ENCODE measurements at regions not wholly inside any gene's neighbourhood (a gene's known extent, or its start where the extent isn't known, plus 50 kb on each side); places are given as distances from the start of the nearest gene placed in this dataset.

GRCh38 chr5:158121678-158122077, 262.7 kb upstream of the CLINT1 start:
- peaks cover 13% of the 10 kb centered on the region for H3K27me3 Mint-ChIP-seq (ENCODE audit: low read depth)
- no peak overlapping the region for H3K4me3 Mint-ChIP-seq
- ATAC-seq (no peak), DNase-seq (ENCODE audit: low spot score) (no peak)
- ChIA-PET CTCF (interaction anchor here (0.6 to 1.0 kb wide), 3 partner anchors 46 to 335 kb away, joined by 3 to 6 read pairs (median 4); no protein-coding TSS in a partner anchor), POLR2A (no interaction called here)
- H3K36me3 Mint-ChIP-seq = no peaks in the 10 kb centered on the region
- no peak for TF ChIP-seq SOX15 (CRISPR knock-in tag; IDR thresholded peaks at IDR 0.05)
- TF ChIP-seq CREB1 (CRISPR knock-in tag; IDR thresholded peaks at IDR 0.05) = no peak
- TF ChIP-seq NFYB (CRISPR knock-in tag; conservative IDR thresholded peaks at IDR 0.05; ENCODE audit: low read depth) = no peak
- TF ChIP-seq, protein P1, sequence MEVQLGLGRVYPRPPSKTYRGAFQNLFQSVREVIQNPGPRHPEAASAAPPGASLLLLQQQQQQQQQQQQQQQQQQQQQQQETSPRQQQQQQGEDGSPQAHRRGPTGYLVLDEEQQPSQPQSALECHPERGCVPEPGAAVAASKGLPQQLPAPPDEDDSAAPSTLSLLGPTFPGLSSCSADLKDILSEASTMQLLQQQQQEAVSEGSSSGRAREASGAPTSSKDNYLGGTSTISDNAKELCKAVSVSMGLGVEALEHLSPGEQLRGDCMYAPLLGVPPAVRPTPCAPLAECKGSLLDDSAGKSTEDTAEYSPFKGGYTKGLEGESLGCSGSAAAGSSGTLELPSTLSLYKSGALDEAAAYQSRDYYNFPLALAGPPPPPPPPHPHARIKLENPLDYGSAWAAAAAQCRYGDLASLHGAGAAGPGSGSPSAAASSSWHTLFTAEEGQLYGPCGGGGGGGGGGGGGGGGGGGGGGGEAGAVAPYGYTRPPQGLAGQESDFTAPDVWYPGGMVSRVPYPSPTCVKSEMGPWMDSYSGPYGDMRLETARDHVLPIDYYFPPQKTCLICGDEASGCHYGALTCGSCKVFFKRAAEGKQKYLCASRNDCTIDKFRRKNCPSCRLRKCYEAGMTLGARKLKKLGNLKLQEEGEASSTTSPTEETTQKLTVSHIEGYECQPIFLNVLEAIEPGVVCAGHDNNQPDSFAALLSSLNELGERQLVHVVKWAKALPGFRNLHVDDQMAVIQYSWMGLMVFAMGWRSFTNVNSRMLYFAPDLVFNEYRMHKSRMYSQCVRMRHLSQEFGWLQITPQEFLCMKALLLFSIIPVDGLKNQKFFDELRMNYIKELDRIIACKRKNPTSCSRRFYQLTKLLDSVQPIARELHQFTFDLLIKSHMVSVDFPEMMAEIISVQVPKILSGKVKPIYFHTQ (CRISPR knock-in tag; IDR thresholded peaks at IDR 0.05) = no peak
- no peak for TF ChIP-seq ESRRA (CRISPR knock-in tag; IDR thresholded peaks at IDR 0.05; ENCODE audit: borderline replicate concordance)
- no peak for TF ChIP-seq ZNF317 (CRISPR knock-in tag; IDR thresholded peaks at IDR 0.05; ENCODE audit: borderline replicate concordance, low read depth)
- TF ChIP-seq NFE2L1 (CRISPR knock-in tag; IDR thresholded peaks at IDR 0.05) = no peak
- TF ChIP-seq, protein P2, sequence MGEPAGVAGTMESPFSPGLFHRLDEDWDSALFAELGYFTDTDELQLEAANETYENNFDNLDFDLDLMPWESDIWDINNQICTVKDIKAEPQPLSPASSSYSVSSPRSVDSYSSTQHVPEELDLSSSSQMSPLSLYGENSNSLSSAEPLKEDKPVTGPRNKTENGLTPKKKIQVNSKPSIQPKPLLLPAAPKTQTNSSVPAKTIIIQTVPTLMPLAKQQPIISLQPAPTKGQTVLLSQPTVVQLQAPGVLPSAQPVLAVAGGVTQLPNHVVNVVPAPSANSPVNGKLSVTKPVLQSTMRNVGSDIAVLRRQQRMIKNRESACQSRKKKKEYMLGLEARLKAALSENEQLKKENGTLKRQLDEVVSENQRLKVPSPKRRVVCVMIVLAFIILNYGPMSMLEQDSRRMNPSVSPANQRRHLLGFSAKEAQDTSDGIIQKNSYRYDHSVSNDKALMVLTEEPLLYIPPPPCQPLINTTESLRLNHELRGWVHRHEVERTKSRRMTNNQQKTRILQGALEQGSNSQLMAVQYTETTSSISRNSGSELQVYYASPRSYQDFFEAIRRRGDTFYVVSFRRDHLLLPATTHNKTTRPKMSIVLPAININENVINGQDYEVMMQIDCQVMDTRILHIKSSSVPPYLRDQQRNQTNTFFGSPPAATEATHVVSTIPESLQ (CRISPR knock-in tag; IDR thresholded peaks at IDR 0.05) = no peak
- TF ChIP-seq, protein P3, sequence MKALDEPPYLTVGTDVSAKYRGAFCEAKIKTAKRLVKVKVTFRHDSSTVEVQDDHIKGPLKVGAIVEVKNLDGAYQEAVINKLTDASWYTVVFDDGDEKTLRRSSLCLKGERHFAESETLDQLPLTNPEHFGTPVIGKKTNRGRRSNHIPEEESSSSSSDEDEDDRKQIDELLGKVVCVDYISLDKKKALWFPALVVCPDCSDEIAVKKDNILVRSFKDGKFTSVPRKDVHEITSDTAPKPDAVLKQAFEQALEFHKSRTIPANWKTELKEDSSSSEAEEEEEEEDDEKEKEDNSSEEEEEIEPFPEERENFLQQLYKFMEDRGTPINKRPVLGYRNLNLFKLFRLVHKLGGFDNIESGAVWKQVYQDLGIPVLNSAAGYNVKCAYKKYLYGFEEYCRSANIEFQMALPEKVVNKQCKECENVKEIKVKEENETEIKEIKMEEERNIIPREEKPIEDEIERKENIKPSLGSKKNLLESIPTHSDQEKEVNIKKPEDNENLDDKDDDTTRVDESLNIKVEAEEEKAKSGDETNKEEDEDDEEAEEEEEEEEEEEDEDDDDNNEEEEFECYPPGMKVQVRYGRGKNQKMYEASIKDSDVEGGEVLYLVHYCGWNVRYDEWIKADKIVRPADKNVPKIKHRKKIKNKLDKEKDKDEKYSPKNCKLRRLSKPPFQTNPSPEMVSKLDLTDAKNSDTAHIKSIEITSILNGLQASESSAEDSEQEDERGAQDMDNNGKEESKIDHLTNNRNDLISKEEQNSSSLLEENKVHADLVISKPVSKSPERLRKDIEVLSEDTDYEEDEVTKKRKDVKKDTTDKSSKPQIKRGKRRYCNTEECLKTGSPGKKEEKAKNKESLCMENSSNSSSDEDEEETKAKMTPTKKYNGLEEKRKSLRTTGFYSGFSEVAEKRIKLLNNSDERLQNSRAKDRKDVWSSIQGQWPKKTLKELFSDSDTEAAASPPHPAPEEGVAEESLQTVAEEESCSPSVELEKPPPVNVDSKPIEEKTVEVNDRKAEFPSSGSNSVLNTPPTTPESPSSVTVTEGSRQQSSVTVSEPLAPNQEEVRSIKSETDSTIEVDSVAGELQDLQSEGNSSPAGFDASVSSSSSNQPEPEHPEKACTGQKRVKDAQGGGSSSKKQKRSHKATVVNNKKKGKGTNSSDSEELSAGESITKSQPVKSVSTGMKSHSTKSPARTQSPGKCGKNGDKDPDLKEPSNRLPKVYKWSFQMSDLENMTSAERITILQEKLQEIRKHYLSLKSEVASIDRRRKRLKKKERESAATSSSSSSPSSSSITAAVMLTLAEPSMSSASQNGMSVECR (CRISPR knock-in tag; IDR thresholded peaks at IDR 0.05; ENCODE audit: borderline replicate concordance) = no peak
- no peak for TF ChIP-seq CREM (CRISPR knock-in tag; IDR thresholded peaks at IDR 0.05)
- no peak overlapping the region for H3K27ac Mint-ChIP-seq
- H3K9me3 Mint-ChIP-seq = no peaks in the 10 kb centered on the region
- H3K4me1 Mint-ChIP-seq = peaks cover 38% of the 10 kb centered on the region

- no peak for DNase-seq (ENCODE audit: low spot score)
- Mint-ChIP-seq H3K9me3 (no peaks in the 10 kb centered on the region), H3K27me3 (ENCODE audit: low read depth) (peaks cover 13% of the 10 kb centered on the region), H3K4me1 (peaks cover 35% of the 10 kb centered on the region), H3K4me3 (no peak overlapping the region), H3K27ac (no peak overlapping the region), H3K36me3 (no peaks in the 10 kb centered on the region)
- ATAC-seq = no peak
- ChIA-PET CTCF (no interaction called here), POLR2A (no interaction called here)
- TF ChIP-seq ZSCAN18 (CRISPR knock-in tag; IDR thresholded peaks at IDR 0.05) (no peak), ZNF281 (CRISPR knock-in tag; IDR thresholded peaks at IDR 0.05) (no peak), NR1H2 (CRISPR knock-in tag; IDR thresholded peaks at IDR 0.05) (no peak), JAZF1 (CRISPR knock-in tag; IDR thresholded peaks at IDR 0.05) (no peak), CBFB (CRISPR knock-in tag; IDR thresholded peaks at IDR 0.05; ENCODE audit: low read depth) (no peak), MXD4 (CRISPR knock-in tag; IDR thresholded peaks at IDR 0.05; ENCODE audit: borderline replicate concordance) (no peak)
- TF ChIP-seq, protein P4, sequence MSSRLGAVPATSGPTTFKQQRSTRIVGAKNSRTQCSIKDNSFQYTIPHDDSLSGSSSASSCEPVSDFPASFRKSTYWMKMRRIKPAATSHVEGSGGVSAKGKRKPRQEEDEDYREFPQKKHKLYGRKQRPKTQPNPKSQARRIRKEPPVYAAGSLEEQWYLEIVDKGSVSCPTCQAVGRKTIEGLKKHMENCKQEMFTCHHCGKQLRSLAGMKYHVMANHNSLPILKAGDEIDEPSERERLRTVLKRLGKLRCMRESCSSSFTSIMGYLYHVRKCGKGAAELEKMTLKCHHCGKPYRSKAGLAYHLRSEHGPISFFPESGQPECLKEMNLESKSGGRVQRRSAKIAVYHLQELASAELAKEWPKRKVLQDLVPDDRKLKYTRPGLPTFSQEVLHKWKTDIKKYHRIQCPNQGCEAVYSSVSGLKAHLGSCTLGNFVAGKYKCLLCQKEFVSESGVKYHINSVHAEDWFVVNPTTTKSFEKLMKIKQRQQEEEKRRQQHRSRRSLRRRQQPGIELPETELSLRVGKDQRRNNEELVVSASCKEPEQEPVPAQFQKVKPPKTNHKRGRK (CRISPR knock-in tag; IDR thresholded peaks at IDR 0.05; ENCODE audit: borderline replicate concordance) = no peak
- TF ChIP-seq, protein P5, sequence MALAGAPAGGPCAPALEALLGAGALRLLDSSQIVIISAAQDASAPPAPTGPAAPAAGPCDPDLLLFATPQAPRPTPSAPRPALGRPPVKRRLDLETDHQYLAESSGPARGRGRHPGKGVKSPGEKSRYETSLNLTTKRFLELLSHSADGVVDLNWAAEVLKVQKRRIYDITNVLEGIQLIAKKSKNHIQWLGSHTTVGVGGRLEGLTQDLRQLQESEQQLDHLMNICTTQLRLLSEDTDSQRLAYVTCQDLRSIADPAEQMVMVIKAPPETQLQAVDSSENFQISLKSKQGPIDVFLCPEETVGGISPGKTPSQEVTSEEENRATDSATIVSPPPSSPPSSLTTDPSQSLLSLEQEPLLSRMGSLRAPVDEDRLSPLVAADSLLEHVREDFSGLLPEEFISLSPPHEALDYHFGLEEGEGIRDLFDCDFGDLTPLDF (CRISPR knock-in tag; IDR thresholded peaks at IDR 0.05) = no peak
- TF ChIP-seq, protein P6, sequence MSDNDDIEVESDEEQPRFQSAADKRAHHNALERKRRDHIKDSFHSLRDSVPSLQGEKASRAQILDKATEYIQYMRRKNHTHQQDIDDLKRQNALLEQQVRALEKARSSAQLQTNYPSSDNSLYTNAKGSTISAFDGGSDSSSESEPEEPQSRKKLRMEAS (CRISPR knock-in tag; IDR thresholded peaks at IDR 0.05) = no peak
Measured at GRCh38 chr5:158120760-158121159, 261.8 kb upstream of the CLINT1 start.

Data from WTC11 (cell line).